Panc1 (cell line): ENCODE measurements at regions not wholly inside any gene's neighbourhood (a gene's known extent, or its start where the extent isn't known, plus 50 kb on each side); places are given as distances from the start of the nearest gene placed in this dataset.

Experiments used
- ATAC-seq: fragments of 200-7000 bp; cut with Tn5 transposase; 2 replicates; pipeline ENCODE4 v1.9.1; 2020; ENCODE audit warnings: mild to moderate bottlenecking, moderate library complexity
- BruUV-seq: library from RNA; stranded (reverse); fragments of 400-500 nt; replicated peaks from 2 replicates; lab custom pipeline; 2021; lab: Mats Ljungman, UMichigan
- CTCF ChIA-PET: fragments of 300-600 bp; sonication (Branson Sonifier 250); formaldehyde crosslinking; loops from one replicate; lab custom pipeline; 2022; ENCODE audit warnings: antibody characterized with exemption; lab: Charles Lee
- POLR2A ChIA-PET: fragments of 300-600 bp; sonication (Branson Sonifier 250); formaldehyde crosslinking; loops from one replicate; lab custom pipeline; 2022; ENCODE audit warnings: antibody characterized with exemption; lab: Charles Lee
- DNase-seq: peaks from one replicate; pipeline ENCODE4 v3.0.0-alpha.2; 2010; ENCODE audit warnings: low read depth, low spot score
- H3K27ac ChIP-seq: 2 replicates; pipeline ENCODE4 v1.5.1; 2011; ENCODE audit warnings: mild to moderate bottlenecking, low read length, inconsistent platforms
- H3K27me3 ChIP-seq: fragments of 200-500 bp; sonication (Bioruptor generic); 2 replicates; pipeline ENCODE4 v1.6.0; 2014; ENCODE audit warnings: low read length, inconsistent platforms; ENCODE audit not compliant: control insufficient read depth, insufficient read depth
- H3K36me3 ChIP-seq: fragments of 200-500 bp; sonication (Bioruptor generic); 2 replicates; pipeline ENCODE4 v1.5.1; 2014; ENCODE audit warnings: inconsistent platforms, mild to moderate bottlenecking, low read length, moderate library complexity; ENCODE audit not compliant: control insufficient read depth, insufficient read depth
- H3K4me1 ChIP-seq: 2 replicates; pipeline ENCODE4 v1.5.1; 2011; ENCODE audit warnings: inconsistent platforms, mild to moderate bottlenecking, low read length, moderate library complexity; ENCODE audit not compliant: control insufficient read depth, insufficient read depth
- H3K4me3 ChIP-seq, 2 experiments: 2 replicates each; pipeline ENCODE4 v1.5.1; 2011 to 2012; ENCODE audit warnings: low read depth in 2 of 2, low read length in 2 of 2, mild to moderate bottlenecking in 2 of 2, inconsistent platforms in 1 of 2, moderate library complexity in 1 of 2
- H3K9me3 ChIP-seq: fragments of 200-500 bp; sonication (Bioruptor generic); 2 replicates; pipeline ENCODE4 v1.5.1; 2014; ENCODE audit warnings: low read depth, mild to moderate bottlenecking, inconsistent platforms, low read length, moderate library complexity; ENCODE audit not compliant: control insufficient read depth, insufficient read depth
- POLR2AphosphoS5 ChIP-seq: IDR thresholded peaks from 2 replicates; pipeline ENCODE4 v1.6.1; 2012; ENCODE audit warnings: mild to moderate bottlenecking, low read depth, low read length, moderate library complexity
- SIN3A ChIP-seq: IDR thresholded peaks from 2 replicates; pipeline ENCODE4 v1.6.1; 2012; ENCODE audit warnings: low read depth, mild to moderate bottlenecking, low read length, moderate library complexity, borderline replicate concordance; ENCODE audit not compliant: insufficient read depth
- TCF7L2 ChIP-seq: IDR thresholded peaks from 2 replicates; pipeline ENCODE4 v1.6.1; 2011; ENCODE audit warnings: mild to moderate bottlenecking, low read depth, low read length, inconsistent platforms
- in situ Hi-C: cut with HindIII; loops from 2 replicates; pipeline ENCODE4 v1.10.0; 2016; ENCODE audit warnings: low sequenced_read_pairs, low pct_unique_long_range_greater_than_20kb
- intact Hi-C: fragments of 100-400 bp; cut with micrococcal nuclease; formaldehyde crosslinking; loops from one replicate; pipeline ENCODE4 v1.10.0; 2022; ENCODE audit not compliant: unreplicated experiment
- TF ChIP-seq, protein P1 (sequence below): fragments of 450-650 bp; IDR thresholded peaks from 2 replicates; pipeline ENCODE4 v1.5.1; 2017; ENCODE audit warnings: mild to moderate bottlenecking
- TF ChIP-seq, protein P2 (sequence below), 2 experiments: IDR thresholded peaks; 2 replicates each; pipeline ENCODE4 v1.6.1; 2011 to 2012; ENCODE audit warnings: low read depth in 2 of 2, control low read depth in 1 of 2, low read length in 1 of 2, mild to moderate bottlenecking in 1 of 2, moderate library complexity in 1 of 2; ENCODE audit not compliant: insufficient read depth in 1 of 2

DNA sequence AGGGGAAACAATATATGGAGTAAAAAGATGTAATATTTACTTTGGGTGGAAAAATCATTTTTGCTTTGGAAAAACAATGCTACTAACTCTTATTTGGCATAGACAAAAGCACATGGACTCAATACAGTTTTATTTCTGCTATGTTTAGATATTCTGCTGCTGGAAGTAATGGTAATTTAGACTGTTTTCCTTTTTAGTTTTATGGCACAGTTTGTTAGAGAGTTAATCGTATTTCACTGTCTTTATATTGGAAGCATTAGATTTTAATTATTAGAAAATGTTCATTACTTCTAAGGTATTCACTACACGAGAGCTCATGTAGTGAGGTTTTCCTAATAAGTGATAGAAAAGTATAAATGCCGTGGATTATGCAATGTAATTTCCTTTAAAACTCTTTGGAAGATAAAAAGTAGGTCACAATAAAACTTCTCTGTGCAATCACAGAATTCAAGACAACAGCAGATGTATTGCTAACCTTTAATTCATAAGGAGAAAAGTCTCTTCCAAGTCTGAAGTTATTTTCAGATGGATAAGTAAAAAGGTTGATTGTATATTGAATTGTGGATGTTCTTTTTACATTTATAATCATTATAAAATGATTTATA lies 851.8 kb downstream of the TMTC2 start:
- Histone ChIP-seq H3K27ac (no peak overlapping the region), H3K36me3 (no peaks in the 10 kb centered on the region), H3K27me3 (no peaks in the 10 kb centered on the region), H3K4me3 (no peak overlapping the region), H3K9me3 (no peaks in the 10 kb centered on the region), H3K4me1 (no peaks in the 10 kb centered on the region)
- DNase-seq (no peak), ATAC-seq (no peak)
- in situ Hi-C loops: no loop called here
- ChIA-PET POLR2A (no interaction called here), CTCF (no interaction called here)
- no TSS peak for BruUV-seq
- intact Hi-C loops: no loop called here
- no peak for TF ChIP-seq POLR2AphosphoS5
- TF ChIP-seq SIN3A: no peak
- TF ChIP-seq, protein P1, sequence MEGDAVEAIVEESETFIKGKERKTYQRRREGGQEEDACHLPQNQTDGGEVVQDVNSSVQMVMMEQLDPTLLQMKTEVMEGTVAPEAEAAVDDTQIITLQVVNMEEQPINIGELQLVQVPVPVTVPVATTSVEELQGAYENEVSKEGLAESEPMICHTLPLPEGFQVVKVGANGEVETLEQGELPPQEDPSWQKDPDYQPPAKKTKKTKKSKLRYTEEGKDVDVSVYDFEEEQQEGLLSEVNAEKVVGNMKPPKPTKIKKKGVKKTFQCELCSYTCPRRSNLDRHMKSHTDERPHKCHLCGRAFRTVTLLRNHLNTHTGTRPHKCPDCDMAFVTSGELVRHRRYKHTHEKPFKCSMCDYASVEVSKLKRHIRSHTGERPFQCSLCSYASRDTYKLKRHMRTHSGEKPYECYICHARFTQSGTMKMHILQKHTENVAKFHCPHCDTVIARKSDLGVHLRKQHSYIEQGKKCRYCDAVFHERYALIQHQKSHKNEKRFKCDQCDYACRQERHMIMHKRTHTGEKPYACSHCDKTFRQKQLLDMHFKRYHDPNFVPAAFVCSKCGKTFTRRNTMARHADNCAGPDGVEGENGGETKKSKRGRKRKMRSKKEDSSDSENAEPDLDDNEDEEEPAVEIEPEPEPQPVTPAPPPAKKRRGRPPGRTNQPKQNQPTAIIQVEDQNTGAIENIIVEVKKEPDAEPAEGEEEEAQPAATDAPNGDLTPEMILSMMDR: no peak
- no peak for TF ChIP-seq TCF7L2
- TF ChIP-seq, protein P2, sequence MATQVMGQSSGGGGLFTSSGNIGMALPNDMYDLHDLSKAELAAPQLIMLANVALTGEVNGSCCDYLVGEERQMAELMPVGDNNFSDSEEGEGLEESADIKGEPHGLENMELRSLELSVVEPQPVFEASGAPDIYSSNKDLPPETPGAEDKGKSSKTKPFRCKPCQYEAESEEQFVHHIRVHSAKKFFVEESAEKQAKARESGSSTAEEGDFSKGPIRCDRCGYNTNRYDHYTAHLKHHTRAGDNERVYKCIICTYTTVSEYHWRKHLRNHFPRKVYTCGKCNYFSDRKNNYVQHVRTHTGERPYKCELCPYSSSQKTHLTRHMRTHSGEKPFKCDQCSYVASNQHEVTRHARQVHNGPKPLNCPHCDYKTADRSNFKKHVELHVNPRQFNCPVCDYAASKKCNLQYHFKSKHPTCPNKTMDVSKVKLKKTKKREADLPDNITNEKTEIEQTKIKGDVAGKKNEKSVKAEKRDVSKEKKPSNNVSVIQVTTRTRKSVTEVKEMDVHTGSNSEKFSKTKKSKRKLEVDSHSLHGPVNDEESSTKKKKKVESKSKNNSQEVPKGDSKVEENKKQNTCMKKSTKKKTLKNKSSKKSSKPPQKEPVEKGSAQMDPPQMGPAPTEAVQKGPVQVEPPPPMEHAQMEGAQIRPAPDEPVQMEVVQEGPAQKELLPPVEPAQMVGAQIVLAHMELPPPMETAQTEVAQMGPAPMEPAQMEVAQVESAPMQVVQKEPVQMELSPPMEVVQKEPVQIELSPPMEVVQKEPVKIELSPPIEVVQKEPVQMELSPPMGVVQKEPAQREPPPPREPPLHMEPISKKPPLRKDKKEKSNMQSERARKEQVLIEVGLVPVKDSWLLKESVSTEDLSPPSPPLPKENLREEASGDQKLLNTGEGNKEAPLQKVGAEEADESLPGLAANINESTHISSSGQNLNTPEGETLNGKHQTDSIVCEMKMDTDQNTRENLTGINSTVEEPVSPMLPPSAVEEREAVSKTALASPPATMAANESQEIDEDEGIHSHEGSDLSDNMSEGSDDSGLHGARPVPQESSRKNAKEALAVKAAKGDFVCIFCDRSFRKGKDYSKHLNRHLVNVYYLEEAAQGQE (IDR thresholded peaks at IDR 0.05; ENCODE audit: insufficient read depth in 1 of 2, low read depth in 2 of 2, low read length in 1 of 2): no peak

DNA sequence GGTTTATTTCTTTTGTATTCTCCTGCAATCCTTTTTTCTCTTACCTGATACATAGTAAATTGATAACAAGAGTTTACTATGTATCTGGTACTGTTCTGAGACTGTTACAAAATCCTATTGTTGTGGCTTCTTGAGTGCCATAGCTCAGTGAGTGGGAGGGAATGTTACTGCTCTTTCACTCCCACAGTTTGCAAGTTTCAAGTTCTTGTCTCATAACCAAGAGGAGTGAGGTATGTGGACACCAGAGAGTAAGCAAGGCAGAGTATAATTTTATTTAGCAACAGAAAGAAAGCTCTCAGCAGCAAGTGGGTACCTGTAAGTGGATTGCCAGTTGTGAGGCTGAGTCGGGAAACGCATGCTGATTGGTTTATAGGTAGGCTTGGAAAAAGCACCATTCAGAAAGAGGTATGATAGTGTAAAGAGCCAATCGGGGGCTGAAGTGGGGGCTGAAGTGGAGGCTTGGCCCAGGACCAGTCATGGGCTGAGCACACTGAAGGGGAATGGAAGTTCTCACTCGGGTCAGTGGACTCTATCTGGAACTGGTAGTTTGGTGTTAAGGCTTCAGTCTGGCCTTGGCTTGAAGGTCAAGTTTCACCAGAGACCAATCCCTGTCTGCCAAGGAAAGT lies 850.8 kb downstream of the TMTC2 start:
- Histone ChIP-seq H3K4me1 (no peaks in the 10 kb centered on the region), H3K27ac (no peak overlapping the region), H3K4me3 (no peak overlapping the region), H3K9me3 (no peaks in the 10 kb centered on the region), H3K36me3 (no peaks in the 10 kb centered on the region), H3K27me3 (no peaks in the 10 kb centered on the region)
- TF ChIP-seq SIN3A (no peak), TCF7L2 (no peak), POLR2AphosphoS5 (no peak)
- TF ChIP-seq, protein P2 (IDR thresholded peaks at IDR 0.05; ENCODE audit: insufficient read depth in 1 of 2, low read depth in 2 of 2, low read length in 1 of 2): no peak
- TF ChIP-seq, protein P1: no peak
- ChIA-PET CTCF (no interaction called here), POLR2A (no interaction called here)
- BruUV-seq: no TSS peak
- ATAC-seq (no peak), DNase-seq (no peak)
- in situ Hi-C loops (no loop called here), intact Hi-C loops (no loop called here)
